Activated T-helper 2 cell treated with anti-CD3 and anti-CD28 coated beads, Interferon-gamma antibody, Interleukin-2, Interleukin-4, amounts not matched to agents 10 μg/mL and 5 μg/mL and 100 μg/mL, durations not matched to agents 14 hours and 24 hours and 36 hours (primary cell): ENCODE measurements at regions not wholly inside any gene's neighbourhood (a gene's known extent, or its start where the extent isn't known, plus 50 kb on each side); places are given as distances from the start of the nearest gene placed in this dataset.

Experiments
- DNase-seq: peaks from one replicate; pipeline ENCODE4 v3.0.0; 2021; ENCODE audit warnings: low spot score
- H3K27ac Mint-ChIP-seq: one replicate; pipeline ENCODE4 v1.8.0; 2021; ENCODE audit warnings: mixed read lengths
- H3K27me3 Mint-ChIP-seq: one replicate; pipeline ENCODE4 v1.8.0; 2021; ENCODE audit warnings: low read depth, mixed read lengths
- H3K36me3 Mint-ChIP-seq: one replicate; pipeline ENCODE4 v1.8.0; 2021; ENCODE audit warnings: low read depth, mixed read lengths
- H3K4me1 Mint-ChIP-seq: one replicate; pipeline ENCODE4 v1.8.0; 2021; ENCODE audit warnings: low read depth, mixed read lengths
- H3K4me3 Mint-ChIP-seq: one replicate; pipeline ENCODE4 v1.8.0; 2021; ENCODE audit warnings: low read depth, mild to moderate bottlenecking, moderate library complexity, mixed read lengths
- H3K9me3 Mint-ChIP-seq: one replicate; pipeline ENCODE4 v1.8.0; 2021; ENCODE audit warnings: mixed read lengths
- intact Hi-C: fragments of 100-400 bp; cut with micrococcal nuclease; formaldehyde crosslinking; loops from one replicate; pipeline ENCODE4 v1.15.1; 2023

DNA sequence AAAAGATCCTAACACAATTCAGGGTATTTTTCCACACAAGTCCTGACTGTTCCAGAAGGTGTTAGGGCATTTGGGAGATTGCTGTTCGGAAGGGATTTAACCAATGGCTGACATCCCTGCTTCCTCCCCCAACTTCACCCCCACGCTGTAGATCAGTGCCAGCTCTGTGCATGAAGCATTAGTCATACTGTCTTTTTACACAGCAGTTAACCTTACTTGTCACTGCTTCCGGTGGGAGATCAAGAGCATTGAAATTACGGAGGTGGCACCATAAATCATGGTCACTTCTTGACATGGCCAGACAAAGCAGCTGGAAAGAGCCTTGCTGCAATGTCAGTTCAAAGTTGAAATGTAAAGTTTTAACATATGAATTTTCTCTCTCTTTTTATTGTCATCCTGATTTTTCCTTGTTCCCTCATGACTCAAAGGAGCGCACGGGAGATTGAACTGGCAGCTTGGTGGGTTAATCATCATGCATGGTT is 70.2 kb downstream of the HRH4 start:
- intact Hi-C loops: no loop called here
- Mint-ChIP-seq H3K27me3 (peaks cover 28% of the 10 kb centered on the region), H3K4me1 (peaks cover 5% of the 10 kb centered on the region), H3K9me3 (no peaks in the 10 kb centered on the region), H3K36me3 (no peaks in the 10 kb centered on the region), H3K4me3 (no peak overlapping the region), H3K27ac (no peak overlapping the region)
- DNase-seq: no peak

DNA sequence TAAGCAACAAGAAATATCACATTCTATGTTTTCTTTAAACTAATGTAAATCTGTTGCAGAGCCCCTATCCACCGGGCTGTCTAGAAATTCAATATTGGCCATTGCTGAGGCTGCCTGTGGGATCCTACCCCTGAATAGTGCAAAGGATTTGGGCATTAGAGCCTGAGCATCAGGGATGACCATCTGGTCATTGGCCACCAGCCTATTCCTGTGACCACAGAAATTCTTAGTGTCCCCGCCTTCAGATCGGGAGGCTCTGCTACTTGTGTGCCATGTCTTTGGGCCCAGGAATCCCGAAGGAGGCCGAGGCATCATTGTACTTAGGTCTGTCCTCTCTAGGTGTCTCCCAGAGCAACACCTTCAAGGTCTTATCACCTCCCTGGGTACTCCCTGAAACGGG is 73.8 kb downstream of the HRH4 start:
- DNase-seq: no peak
- Mint-ChIP-seq H3K4me3 (no peak overlapping the region), H3K9me3 (no peaks in the 10 kb centered on the region), H3K27me3 (peaks cover 29% of the 10 kb centered on the region), H3K4me1 (peaks cover 5% of the 10 kb centered on the region), H3K27ac (no peak overlapping the region), H3K36me3 (no peaks in the 10 kb centered on the region)
- intact Hi-C loops: no loop called here

DNA sequence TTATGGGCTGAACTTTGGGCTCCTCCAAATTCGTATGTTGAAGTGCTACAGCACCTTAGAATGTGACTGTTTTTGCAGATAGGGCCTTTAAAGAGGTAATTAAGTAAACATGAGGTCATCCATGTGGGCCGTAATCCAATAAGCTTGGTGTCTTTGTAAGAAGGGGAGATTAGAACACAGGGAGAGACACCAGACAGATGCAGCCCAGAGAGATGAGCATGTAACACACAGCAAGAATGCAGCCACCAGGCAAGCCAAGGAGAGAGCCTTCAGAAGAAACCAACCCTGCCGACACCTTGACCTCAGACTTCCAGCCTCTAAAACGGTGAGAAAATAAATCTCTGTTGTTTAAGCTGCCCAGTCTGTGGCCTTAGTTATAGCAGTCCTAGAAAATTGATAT is 74.3 kb downstream of the HRH4 start:
- intact Hi-C loops: no loop called here
- H3K27me3 Mint-ChIP-seq: peaks cover 29% of the 10 kb centered on the region
- no peak overlapping the region for H3K4me3 Mint-ChIP-seq
- peaks cover 5% of the 10 kb centered on the region for H3K4me1 Mint-ChIP-seq
- H3K36me3 Mint-ChIP-seq: no peaks in the 10 kb centered on the region
- H3K9me3 Mint-ChIP-seq: no peaks in the 10 kb centered on the region
- H3K27ac Mint-ChIP-seq: no peak overlapping the region
- DNase-seq: no peak

DNA sequence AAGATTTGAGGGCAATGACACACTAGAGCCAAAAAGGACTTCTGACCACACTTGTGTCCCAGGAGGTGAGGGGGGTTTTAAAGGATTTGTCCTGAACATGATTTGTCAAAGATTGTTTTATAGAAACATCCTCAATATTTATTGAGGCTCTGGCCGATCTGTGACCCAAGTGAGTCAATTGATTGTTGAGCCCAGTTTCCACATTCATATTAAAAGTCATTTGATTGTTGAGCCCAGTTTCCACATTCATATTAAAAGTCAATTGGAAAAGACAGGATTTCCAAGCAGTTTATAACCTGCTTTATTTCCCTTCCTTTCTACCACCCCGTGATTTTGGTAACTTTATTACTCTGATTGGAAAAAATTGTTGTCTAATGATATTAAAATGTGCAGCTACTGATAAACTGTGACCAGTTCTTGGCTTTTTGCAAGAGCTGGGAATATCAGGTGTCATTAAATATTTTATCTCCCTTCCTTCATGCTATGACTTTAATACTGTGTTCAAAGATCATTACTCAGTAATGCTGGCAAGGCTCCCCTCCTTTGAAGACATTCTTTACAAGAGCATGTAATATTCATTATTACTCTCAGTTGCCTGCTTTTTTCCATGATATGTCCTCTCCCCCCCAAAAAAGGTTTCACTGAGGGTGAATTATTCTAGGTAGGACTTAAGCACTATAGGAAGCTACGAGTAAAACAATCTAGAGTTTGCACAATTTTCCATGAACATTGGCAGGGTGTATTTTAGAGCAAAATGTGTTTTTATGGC is 75.3 kb downstream of the HRH4 start:
- no peak for DNase-seq
- intact Hi-C loops: no loop called here
- Mint-ChIP-seq H3K4me1 (no peaks in the 10 kb centered on the region), H3K36me3 (no peaks in the 10 kb centered on the region), H3K27ac (no peak overlapping the region), H3K27me3 (peaks cover 26% of the 10 kb centered on the region), H3K4me3 (no peak overlapping the region), H3K9me3 (no peaks in the 10 kb centered on the region)

DNA sequence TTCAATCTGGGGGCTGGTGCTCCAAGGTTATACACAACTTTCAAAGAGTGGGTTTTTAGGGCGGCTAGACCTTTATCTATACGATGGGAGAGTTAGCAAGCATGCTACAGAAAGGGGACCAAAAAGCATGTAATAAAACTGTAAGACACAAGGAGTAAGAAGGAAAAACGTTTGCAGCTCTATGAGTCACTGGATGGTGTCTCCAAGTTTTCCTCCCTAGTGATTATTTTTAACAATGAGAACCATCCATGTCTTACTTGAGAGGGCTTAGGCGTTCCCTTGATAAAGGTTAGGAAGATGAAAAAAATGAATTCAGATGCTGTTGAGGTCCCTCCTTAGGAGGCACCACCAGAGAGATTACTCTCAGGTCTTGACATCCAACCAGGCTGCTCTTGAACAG is 75.9 kb downstream of the HRH4 start:
- no peaks in the 10 kb centered on the region for H3K36me3 Mint-ChIP-seq
- intact Hi-C loops: no loop called here
- H3K9me3 Mint-ChIP-seq: no peaks in the 10 kb centered on the region
- no peak for DNase-seq
- no peak overlapping the region for H3K4me3 Mint-ChIP-seq
- H3K27ac Mint-ChIP-seq: no peak overlapping the region
- H3K27me3 Mint-ChIP-seq: peaks cover 24% of the 10 kb centered on the region
- no peaks in the 10 kb centered on the region for H3K4me1 Mint-ChIP-seq

DNA sequence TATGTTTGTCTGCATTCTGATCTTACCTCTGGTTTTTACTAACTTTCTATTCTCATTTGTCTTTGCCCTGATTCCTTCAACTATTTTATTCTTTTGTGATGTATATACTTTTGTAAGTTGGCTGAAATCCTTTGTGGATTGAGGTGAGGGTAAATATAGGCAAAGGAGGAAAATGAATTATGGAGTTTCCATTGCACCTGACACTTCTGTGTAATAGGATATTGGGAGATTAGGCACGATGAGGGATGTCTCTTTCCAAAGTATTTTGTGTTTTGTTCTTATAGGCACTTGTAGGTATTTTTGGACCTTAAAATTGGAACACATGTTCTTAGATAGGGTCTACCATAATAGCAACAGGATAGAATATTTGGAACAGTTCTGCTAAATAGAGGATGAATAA is 76.4 kb downstream of the HRH4 start:
- H3K4me3 Mint-ChIP-seq: no peak overlapping the region
- no peaks in the 10 kb centered on the region for H3K9me3 Mint-ChIP-seq
- H3K27ac Mint-ChIP-seq: no peak overlapping the region
- intact Hi-C loops: no loop called here
- peaks cover 20% of the 10 kb centered on the region for H3K27me3 Mint-ChIP-seq
- DNase-seq: no peak
- H3K4me1 Mint-ChIP-seq: no peaks in the 10 kb centered on the region
- H3K36me3 Mint-ChIP-seq: no peaks in the 10 kb centered on the region

DNA sequence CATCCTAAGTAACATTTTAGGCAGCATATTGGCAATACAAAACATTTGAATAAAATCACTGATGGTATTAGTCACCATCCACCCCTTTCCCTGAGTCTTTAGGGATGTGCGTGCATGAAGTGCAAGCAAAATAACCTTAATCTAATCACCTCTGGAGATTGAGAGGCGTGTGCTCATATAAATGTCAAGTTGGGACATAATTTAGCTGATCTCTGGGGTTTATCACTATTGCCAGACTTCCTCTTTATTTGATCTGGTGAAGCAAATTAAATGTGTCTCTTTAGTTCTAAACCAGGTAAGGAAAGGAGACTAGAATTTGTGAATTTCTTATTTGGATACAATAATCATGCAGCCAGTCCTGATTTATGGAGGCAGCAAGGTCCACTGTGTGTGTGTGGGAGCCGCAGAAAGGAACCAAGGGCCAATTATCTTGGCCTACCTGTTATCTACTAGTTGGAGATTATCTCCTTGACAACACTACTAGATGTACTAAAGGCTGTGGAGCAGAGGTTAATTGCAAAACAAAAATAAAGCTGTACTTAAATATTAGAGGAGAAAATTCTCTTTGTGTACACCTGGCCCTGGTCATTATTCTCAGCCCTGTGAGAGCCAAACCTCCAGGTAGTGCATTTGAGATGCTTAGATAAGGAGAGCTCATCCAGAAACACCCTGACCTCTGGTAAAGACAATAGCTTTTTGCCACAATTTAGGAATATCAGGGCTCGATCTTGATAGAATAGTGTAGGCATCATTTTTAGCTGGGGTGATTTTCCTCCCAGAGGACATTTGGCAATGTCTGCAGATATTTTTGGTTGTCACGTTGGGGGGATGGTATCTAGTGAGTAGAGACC is 78.2 kb downstream of the HRH4 start:
- no peaks in the 10 kb centered on the region for H3K9me3 Mint-ChIP-seq
- intact Hi-C loops: no loop called here
- H3K27ac Mint-ChIP-seq: no peak overlapping the region
- no peaks in the 10 kb centered on the region for H3K4me1 Mint-ChIP-seq
- no peaks in the 10 kb centered on the region for H3K36me3 Mint-ChIP-seq
- H3K27me3 Mint-ChIP-seq: peaks cover 13% of the 10 kb centered on the region
- no peak for DNase-seq
- no peak overlapping the region for H3K4me3 Mint-ChIP-seq

DNA sequence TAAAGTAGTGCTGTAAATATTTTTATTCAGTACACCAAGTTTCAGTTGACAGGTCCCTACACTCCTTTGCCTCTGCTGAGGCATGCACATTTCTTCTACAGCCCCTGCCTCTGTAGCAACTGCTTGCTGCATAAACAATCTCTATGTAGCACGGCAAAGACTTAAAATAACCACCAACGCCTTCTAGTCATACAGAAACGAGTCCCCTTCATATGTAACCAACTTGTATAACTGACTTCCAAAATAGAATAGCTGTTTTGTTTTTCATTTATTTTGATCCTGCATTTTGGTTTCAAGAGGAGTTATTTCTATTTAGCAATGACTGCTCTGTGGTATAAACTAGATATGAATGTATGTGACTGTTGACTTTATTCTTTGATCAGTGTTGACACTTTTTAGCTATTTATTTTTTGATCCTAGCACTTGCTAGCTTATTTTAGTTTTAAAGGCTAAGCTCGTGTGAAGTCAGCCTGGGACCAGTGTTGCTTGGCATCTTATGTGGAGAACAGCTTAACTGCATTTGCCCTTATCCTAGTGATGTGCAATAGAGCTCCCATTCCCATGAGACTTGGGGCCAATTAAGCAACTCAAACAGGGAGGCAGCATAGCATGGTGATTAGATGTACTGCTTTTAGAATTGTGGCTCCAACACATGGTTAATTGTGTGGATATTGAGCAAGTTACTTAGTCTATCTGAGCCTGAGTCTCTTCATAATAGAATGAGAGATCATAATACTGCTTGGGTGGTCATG is 79.6 kb downstream of the HRH4 start:
- no peaks in the 10 kb centered on the region for H3K4me1 Mint-ChIP-seq
- H3K36me3 Mint-ChIP-seq: no peaks in the 10 kb centered on the region
- DNase-seq: no peak
- intact Hi-C loops: no loop called here
- H3K27me3 Mint-ChIP-seq: peaks cover 10% of the 10 kb centered on the region
- no peak overlapping the region for H3K4me3 Mint-ChIP-seq
- no peak overlapping the region for H3K27ac Mint-ChIP-seq
- no peaks in the 10 kb centered on the region for H3K9me3 Mint-ChIP-seq

DNA sequence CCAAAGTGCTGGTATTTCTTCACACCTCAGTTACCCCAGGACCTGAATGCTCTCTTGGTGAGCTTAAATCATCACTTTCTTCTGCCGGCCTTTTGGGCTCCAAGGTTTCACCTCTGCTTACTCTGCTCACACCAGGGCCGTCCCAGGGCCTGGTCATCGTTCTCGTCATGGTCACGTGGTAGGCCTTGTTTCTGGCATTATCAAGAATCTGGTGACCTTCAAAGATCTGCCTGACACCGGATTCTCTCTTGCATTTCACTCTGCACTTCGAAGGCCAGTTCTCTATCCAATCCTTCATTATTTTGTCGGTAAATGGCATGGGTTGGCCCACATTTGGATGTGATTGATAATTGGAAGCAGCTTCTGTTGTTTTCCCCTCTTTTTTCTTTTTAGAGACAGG is 80.5 kb downstream of the HRH4 start:
- Mint-ChIP-seq H3K36me3 (no peaks in the 10 kb centered on the region), H3K9me3 (no peaks in the 10 kb centered on the region), H3K4me1 (no peaks in the 10 kb centered on the region), H3K4me3 (no peak overlapping the region), H3K27me3 (peaks cover 6% of the 10 kb centered on the region), H3K27ac (no peak overlapping the region)
- DNase-seq: no peak
- intact Hi-C loops: no loop called here

DNA sequence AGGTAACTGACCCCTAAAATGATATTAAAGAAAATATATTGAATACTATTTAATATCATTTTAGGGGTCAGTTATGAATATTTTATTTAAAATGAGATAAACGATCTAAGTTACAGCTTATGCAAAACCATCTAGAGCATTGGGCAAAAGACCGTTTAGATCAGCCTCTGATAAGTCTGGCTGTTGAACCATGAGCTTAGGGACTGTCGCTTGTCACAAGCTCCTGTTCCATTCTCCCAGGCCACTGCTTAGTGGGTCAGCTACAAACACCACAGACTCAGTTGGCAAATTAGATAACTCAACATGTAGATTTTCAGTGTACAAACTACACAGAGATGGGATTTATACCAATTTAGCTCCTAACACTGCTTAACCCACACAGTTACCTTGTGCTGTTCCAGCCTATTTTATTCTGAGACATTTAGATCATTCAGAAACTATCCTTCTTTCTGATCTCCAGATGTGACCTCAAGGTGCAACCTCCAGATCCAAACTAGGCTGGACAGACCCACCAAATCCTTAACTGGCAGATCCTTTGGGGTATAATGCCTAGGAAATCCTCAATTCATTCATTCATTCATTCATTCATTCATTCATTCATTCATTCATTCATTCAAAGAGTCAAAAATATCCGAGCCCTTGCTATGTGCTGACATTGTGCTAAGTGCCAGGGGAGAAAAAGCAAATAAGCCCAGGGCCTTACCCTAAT is 82.8 kb downstream of the HRH4 start:
- H3K9me3 Mint-ChIP-seq: no peaks in the 10 kb centered on the region
- H3K4me1 Mint-ChIP-seq: no peaks in the 10 kb centered on the region
- H3K27ac Mint-ChIP-seq: no peak overlapping the region
- H3K27me3 Mint-ChIP-seq: peaks cover 6% of the 10 kb centered on the region
- no peak overlapping the region for H3K4me3 Mint-ChIP-seq
- intact Hi-C loops: no loop called here
- DNase-seq: no peak
- H3K36me3 Mint-ChIP-seq: no peaks in the 10 kb centered on the region

DNA sequence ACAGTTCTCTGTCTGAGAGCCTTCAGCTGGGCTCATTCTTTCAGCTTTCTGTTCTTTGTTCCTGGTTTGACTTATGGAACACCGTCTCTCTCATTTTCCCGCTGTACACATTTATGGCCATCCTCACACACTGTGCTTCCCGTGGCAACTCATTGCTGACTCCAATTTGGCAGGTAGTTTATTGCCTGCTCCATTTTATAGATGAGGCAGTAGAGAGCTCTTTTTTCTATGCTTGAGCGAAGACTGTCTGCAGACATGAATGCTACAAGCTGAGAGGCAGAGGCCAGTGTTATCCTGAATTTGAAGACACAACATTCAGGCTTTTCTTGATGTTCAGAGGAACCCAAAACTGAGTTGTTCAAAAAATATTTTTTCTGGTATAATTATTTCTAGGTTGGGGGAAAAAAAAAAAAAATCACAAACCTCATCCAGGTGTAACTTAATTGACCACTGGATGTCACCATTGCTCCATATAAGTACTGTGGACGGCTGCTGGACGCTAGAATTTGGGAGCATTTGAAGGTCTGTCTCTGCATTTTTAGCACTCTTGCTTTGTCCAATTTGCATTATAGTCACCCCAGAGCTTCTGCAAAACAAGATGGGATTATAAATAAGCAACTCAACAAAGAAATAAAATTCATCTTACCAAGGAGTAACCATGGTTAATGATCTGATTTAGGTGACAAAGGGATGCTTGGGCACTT is 83.5 kb downstream of the HRH4 start:
- intact Hi-C loops: no loop called here
- Mint-ChIP-seq H3K36me3 (no peaks in the 10 kb centered on the region), H3K9me3 (no peaks in the 10 kb centered on the region), H3K4me1 (no peaks in the 10 kb centered on the region), H3K27ac (no peak overlapping the region), H3K27me3 (no peaks in the 10 kb centered on the region), H3K4me3 (no peak overlapping the region)
- no peak for DNase-seq

DNA sequence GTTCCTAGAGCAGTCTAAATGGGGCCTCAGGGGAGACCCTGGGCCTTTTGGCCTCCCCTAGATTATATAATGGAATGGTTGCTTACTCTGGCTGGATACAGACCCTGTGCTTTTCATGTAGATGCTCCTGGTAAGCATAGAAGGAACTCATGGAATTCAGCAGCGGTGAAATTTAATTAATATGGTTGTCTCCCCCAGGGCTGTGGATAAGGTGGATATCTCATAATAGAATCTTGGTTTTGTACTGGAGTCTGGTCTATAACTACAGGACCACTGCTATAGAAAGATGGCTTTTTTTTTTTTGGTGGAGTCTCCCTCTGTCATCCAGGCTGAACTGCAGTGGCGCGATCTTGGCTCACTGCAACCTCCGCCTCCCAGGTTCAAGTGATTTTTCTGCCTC is 84.5 kb downstream of the HRH4 start:
- Mint-ChIP-seq H3K4me3 (no peak overlapping the region), H3K9me3 (no peaks in the 10 kb centered on the region), H3K27ac (no peak overlapping the region), H3K27me3 (no peaks in the 10 kb centered on the region), H3K4me1 (no peaks in the 10 kb centered on the region), H3K36me3 (no peaks in the 10 kb centered on the region)
- DNase-seq: no peak
- intact Hi-C loops: no loop called here
